Left kidney (tissue), 1 donor: ENCODE measurements at regions not wholly inside any gene's neighbourhood (a gene's known extent, or its start where the extent isn't known, plus 50 kb on each side); places are given as distances from the start of the nearest gene placed in this dataset.

Experiments
- DNase-seq: peaks from one replicate; pipeline ENCODE4 v3.0.0-alpha.2; 2013

GRCh38 chr14:39861696-39862095, 429.5 kb upstream of the FBXO33 start:
- DNase-seq = no peak

- no peak for DNase-seq
Measured at GRCh38 chr14:39861229-39861600, 429.0 kb upstream of the FBXO33 start.

GRCh38 chr14:39860596-39861228, 428.5 kb upstream of the FBXO33 start:
- no peak for DNase-seq

GRCh38 chr14:39859314-39859713, 427.1 kb upstream of the FBXO33 start:
- no peak for DNase-seq

- DNase-seq = no peak
Measured at GRCh38 chr14:39857376-39858055, 425.3 kb upstream of the FBXO33 start.

- DNase-seq = no peak
Measured at GRCh38 chr14:39853441-39853840, 421.2 kb upstream of the FBXO33 start.

- DNase-seq = no peak
Measured at GRCh38 chr14:39851202-39851601, 419.0 kb upstream of the FBXO33 start.

GRCh38 chr14:39847852-39848251, 415.6 kb upstream of the FBXO33 start:
- no peak for DNase-seq

GRCh38 chr14:39847194-39847593, 415.0 kb upstream of the FBXO33 start:
- no peak for DNase-seq

GRCh38 chr14:39843881-39844280, 411.6 kb upstream of the FBXO33 start:
- no peak for DNase-seq

- DNase-seq = no peak
Measured at GRCh38 chr14:39841088-39841487, 408.9 kb upstream of the FBXO33 start.

- DNase-seq = no peak
Measured at GRCh38 chr14:39827901-39828655, 395.8 kb upstream of the FBXO33 start.

- DNase-seq = no peak
Measured at GRCh38 chr14:39812532-39813320, 380.5 kb upstream of the FBXO33 start.

- no peak for DNase-seq
Measured at GRCh38 chr14:39807271-39807670, 375.0 kb upstream of the FBXO33 start.

GRCh38 chr14:39784461-39784860, 352.2 kb upstream of the FBXO33 start:
- DNase-seq = no peak

- no peak for DNase-seq
Measured at GRCh38 chr14:39781466-39781865, 349.2 kb upstream of the FBXO33 start.

- DNase-seq = no peak
Measured at GRCh38 chr14:39773387-39774126, 341.3 kb upstream of the FBXO33 start.

- DNase-seq = no peak
Measured at GRCh38 chr14:39772627-39773026, 340.4 kb upstream of the FBXO33 start.

GRCh38 chr14:39768589-39768988, 336.4 kb upstream of the FBXO33 start:
- DNase-seq = no peak

- no peak for DNase-seq
Measured at GRCh38 chr14:39766397-39767000, 334.3 kb upstream of the FBXO33 start.

- no peak for DNase-seq
Measured at GRCh38 chr14:39765676-39766075, 333.4 kb upstream of the FBXO33 start.
